A204.1 (cell line): ENCODE measurements at regions not wholly inside any gene's neighbourhood (a gene's known extent, or its start where the extent isn't known, plus 50 kb on each side); places are given as distances from the start of the nearest gene placed in this dataset.
"Not testable (repeated sequence)": the region's sequence is repeated elsewhere in the genome, so short reads cannot be mapped to it uniquely, and the experiment has no call there.

Source experiments
- FAIRE-seq: peaks from 2 replicates; lab custom pipeline; 2012; peaks lifted over from hg19 to GRCh38; lab: Jason Lieb, UNC

GRCh38 chr15:95761501-95762165, 568.9 kb upstream of the NR2F2 start:
- no peak for FAIRE-seq

GRCh38 chr15:95763426-95763825, 567.1 kb upstream of the NR2F2 start:
- FAIRE-seq: no peak

- FAIRE-seq: no peak
Observed at GRCh38 chr15:95765161-95765560, 565.3 kb upstream of the NR2F2 start.

- no peak for FAIRE-seq
Observed at GRCh38 chr15:95770196-95770595, 560.3 kb upstream of the NR2F2 start.

GRCh38 chr15:95772982-95773381, 557.5 kb upstream of the NR2F2 start:
- no peak for FAIRE-seq

GRCh38 chr15:95784508-95784907, 546.0 kb upstream of the NR2F2 start:
- FAIRE-seq: no peak

GRCh38 chr15:95785276-95785675, 545.2 kb upstream of the NR2F2 start:
- not testable (repeated sequence) for FAIRE-seq

- no peak for FAIRE-seq
Observed at GRCh38 chr15:95793231-95793630, 537.3 kb upstream of the NR2F2 start.

GRCh38 chr15:95795386-95795785, 535.1 kb upstream of the NR2F2 start:
- no peak for FAIRE-seq

- no peak for FAIRE-seq
Observed at GRCh38 chr15:95799286-95800200, 531.0 kb upstream of the NR2F2 start.

GRCh38 chr15:95804484-95804883, 526.0 kb upstream of the NR2F2 start:
- no peak for FAIRE-seq

GRCh38 chr15:95812491-95812890, 518.0 kb upstream of the NR2F2 start:
- no peak for FAIRE-seq

- no peak for FAIRE-seq
Observed at GRCh38 chr15:95814908-95815307, 515.6 kb upstream of the NR2F2 start.

- no peak for FAIRE-seq
Observed at GRCh38 chr15:95816591-95816990, 513.9 kb upstream of the NR2F2 start.

- no peak for FAIRE-seq
Observed at GRCh38 chr15:95822961-95823360, 507.5 kb upstream of the NR2F2 start.

- no peak for FAIRE-seq
Observed at GRCh38 chr15:95825208-95825607, 505.3 kb upstream of the NR2F2 start.

GRCh38 chr15:95825671-95826411, 504.7 kb upstream of the NR2F2 start:
- no peak for FAIRE-seq

GRCh38 chr15:95826412-95827195, 503.9 kb upstream of the NR2F2 start:
- no peak for FAIRE-seq

- no peak for FAIRE-seq
Observed at GRCh38 chr15:95829062-95829461, 501.4 kb upstream of the NR2F2 start.

- no peak for FAIRE-seq
Observed at GRCh38 chr15:95830281-95830680, 500.2 kb upstream of the NR2F2 start.

- FAIRE-seq: no peak
Observed at GRCh38 chr15:95832668-95833067, 497.8 kb upstream of the NR2F2 start.
